ENCODE measurements at regions not wholly inside any gene's neighbourhood (a gene's known extent, or its start where the extent isn't known, plus 50 kb on each side); places are given as distances from the start of the nearest gene placed in this dataset.

DNA sequence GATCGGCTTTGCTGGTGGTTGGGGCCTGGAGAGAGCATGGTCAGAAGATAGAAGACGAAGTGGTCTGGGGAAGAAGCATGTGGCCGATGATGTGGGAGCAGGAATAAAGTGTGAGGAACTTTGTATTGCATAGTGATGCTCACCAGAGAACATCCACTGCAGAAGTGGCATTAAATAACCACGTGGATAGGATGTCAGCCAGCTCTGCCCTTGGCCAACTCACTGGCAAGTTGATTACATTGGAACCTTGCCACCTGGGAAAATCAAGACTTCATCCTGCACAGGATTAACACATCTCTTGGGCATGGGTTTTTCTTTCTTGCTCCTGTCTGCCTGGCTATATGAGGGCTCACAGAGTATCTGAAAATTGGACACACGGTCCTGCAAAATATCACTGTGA is 217.4 kb downstream of the DMRT2 start (continued):
- TF ChIP-seq ZNF462 (CRISPR knock-in tag; IDR thresholded peaks at IDR 0.05) (no peak), CTCF (conservative IDR thresholded peaks at IDR 0.05; ENCODE audit: low read depth in 2 of 2) (no peak), CREB1 (CRISPR knock-in tag; IDR thresholded peaks at IDR 0.05; ENCODE audit: low read depth) (no peak), ETS1 (IDR thresholded peaks at IDR 0.05) (no peak), STAT1 (IDR thresholded peaks at IDR 0.05; ENCODE audit: unreplicated experiment) (no peak), NANOG (IDR thresholded peaks at IDR 0.05; ENCODE audit: borderline replicate concordance) (no peak), ZNF331 (CRISPR knock-in tag; IDR thresholded peaks at IDR 0.05; ENCODE audit: low read depth) (no peak), JUNB (IDR thresholded peaks at IDR 0.05; ENCODE audit: unreplicated experiment) (no peak), POLR2AphosphoS5 (IDR thresholded peaks at IDR 0.05; ENCODE audit: low read depth) (no peak), EZH2 (IDR thresholded peaks at IDR 0.05; ENCODE audit: low read depth, unreplicated experiment) (no peak), EZH2phosphoT487 (IDR thresholded peaks at IDR 0.05; ENCODE audit: unreplicated experiment) (no peak)

Measured in GM23338 (cell line).